ENCODE measurements at regions not wholly inside any gene's neighbourhood (a gene's known extent, or its start where the extent isn't known, plus 50 kb on each side); places are given as distances from the start of the nearest gene placed in this dataset.

- TF ChIP-seq CTCF (conservative IDR thresholded peaks at IDR 0.05) = no peak
- no peak for TF ChIP-seq ZFX (IDR thresholded peaks at IDR 0.05)
Observed at GRCh38 chr14:98926146-98926545, 345.9 kb downstream of the BCL11B start.
